ENCODE measurements at regions not wholly inside any gene's neighbourhood (a gene's known extent, or its start where the extent isn't known, plus 50 kb on each side); places are given as distances from the start of the nearest gene placed in this dataset.

DNA sequence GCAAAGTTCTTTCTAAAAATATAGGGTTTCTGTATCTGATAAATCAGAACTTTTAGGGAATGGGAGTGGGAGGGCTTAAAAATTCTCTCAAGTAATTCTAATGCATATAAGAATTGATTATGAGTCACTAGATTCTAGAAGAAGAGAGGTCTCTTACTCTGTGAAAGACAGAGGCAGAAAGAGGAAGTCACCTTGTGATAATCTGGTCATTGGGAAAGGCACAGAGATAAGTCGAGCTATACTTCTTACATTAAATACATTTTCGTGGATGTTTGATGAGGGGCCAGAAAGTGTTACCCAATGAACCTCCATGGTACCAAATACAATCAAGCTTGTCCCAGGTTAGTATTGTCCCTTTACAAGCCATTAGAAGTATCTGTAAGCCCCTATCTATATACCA lies 134.4 kb downstream of the MAD2L1 start:
- TF ChIP-seq, protein P1, sequence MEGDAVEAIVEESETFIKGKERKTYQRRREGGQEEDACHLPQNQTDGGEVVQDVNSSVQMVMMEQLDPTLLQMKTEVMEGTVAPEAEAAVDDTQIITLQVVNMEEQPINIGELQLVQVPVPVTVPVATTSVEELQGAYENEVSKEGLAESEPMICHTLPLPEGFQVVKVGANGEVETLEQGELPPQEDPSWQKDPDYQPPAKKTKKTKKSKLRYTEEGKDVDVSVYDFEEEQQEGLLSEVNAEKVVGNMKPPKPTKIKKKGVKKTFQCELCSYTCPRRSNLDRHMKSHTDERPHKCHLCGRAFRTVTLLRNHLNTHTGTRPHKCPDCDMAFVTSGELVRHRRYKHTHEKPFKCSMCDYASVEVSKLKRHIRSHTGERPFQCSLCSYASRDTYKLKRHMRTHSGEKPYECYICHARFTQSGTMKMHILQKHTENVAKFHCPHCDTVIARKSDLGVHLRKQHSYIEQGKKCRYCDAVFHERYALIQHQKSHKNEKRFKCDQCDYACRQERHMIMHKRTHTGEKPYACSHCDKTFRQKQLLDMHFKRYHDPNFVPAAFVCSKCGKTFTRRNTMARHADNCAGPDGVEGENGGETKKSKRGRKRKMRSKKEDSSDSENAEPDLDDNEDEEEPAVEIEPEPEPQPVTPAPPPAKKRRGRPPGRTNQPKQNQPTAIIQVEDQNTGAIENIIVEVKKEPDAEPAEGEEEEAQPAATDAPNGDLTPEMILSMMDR (conservative IDR thresholded peaks at IDR 0.05; ENCODE audit: low read length): no peak
- TF ChIP-seq EZH2phosphoT487 (IDR thresholded peaks at IDR 0.05; ENCODE audit: borderline replicate concordance, low read depth, low read length): no peak
- H3K4me3 ChIP-seq (ENCODE audit: low read depth, low read length, poor library complexity, severe bottlenecking): no peak overlapping the region
- H3K79me2 ChIP-seq (ENCODE audit: insufficient read depth, low read depth, low read length): no peaks in the 10 kb centered on the region
- H3K36me3 ChIP-seq (ENCODE audit: insufficient read depth, low read length): no peaks in the 10 kb centered on the region
- ChIA-PET CTCF (ENCODE audit: unreplicated experiment) (no interaction called here), POLR2A (no interaction called here)
- H3K27ac ChIP-seq (ENCODE audit: low read depth, low read length, poor library complexity, severe bottlenecking): no peak overlapping the region
- no peaks in the 10 kb centered on the region for H3K4me1 ChIP-seq (ENCODE audit: insufficient read depth, low read length, poor library complexity, severe bottlenecking)
- intact Hi-C loops (cut with micrococcal nuclease; ENCODE audit: unreplicated experiment): no loop called here
- BruUV-seq (replicated peaks): no TSS peak
- H4K20me1 ChIP-seq (ENCODE audit: insufficient read depth, low read length): no peaks in the 10 kb centered on the region
- H2AFZ ChIP-seq (ENCODE audit: low read length): no peak overlapping the region
- H3K9me3 ChIP-seq (ENCODE audit: low read length): no peaks in the 10 kb centered on the region
- DNase-seq (ENCODE audit: low spot score): no peak
- no peaks in the 10 kb centered on the region for H3K9me2 ChIP-seq (ENCODE audit: insufficient read depth, low read length)
- no peak overlapping the region for H3K4me2 ChIP-seq (ENCODE audit: low read length)

DNA sequence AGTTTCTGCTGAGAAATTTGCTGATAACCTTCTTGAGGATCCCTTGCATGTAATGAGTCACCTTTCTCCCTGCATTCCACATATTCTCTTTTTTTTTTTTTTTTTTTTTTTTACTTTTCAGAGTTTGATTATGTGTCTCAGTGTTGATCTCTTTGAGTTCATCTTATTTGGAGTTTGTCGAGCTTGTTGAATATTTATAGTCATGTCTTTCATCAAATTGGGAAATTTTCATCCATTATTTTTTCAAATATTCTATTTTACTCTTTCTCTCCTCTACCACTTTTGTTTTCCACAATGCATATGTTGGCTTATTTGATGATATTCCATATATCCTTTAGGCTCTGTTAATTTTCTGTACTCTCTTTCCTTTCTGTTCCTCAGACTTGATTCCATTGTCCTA lies 136.1 kb downstream of the MAD2L1 start:
- Histone ChIP-seq H3K4me2 (ENCODE audit: low read length) (no peak overlapping the region), H3K9me3 (ENCODE audit: low read length) (no peaks in the 10 kb centered on the region), H3K27ac (ENCODE audit: low read depth, low read length, poor library complexity, severe bottlenecking) (no peak overlapping the region), H3K9me2 (ENCODE audit: insufficient read depth, low read length) (no peaks in the 10 kb centered on the region), H3K4me3 (ENCODE audit: low read depth, low read length, poor library complexity, severe bottlenecking) (no peak overlapping the region), H2AFZ (ENCODE audit: low read length) (no peak overlapping the region), H3K79me2 (ENCODE audit: insufficient read depth, low read depth, low read length) (no peaks in the 10 kb centered on the region), H3K36me3 (ENCODE audit: insufficient read depth, low read length) (no peaks in the 10 kb centered on the region), H4K20me1 (ENCODE audit: insufficient read depth, low read length) (no peaks in the 10 kb centered on the region), H3K4me1 (ENCODE audit: insufficient read depth, low read length, poor library complexity, severe bottlenecking) (no peaks in the 10 kb centered on the region)
- TF ChIP-seq, protein P1 (conservative IDR thresholded peaks at IDR 0.05; ENCODE audit: low read length): no peak
- no peak for TF ChIP-seq EZH2phosphoT487 (IDR thresholded peaks at IDR 0.05; ENCODE audit: borderline replicate concordance, low read depth, low read length)
- ChIA-PET CTCF (ENCODE audit: unreplicated experiment) (no interaction called here), POLR2A (interaction anchor here (0.6 kb wide), 1 partner anchor 149 kb away, joined by 3 read pairs; no protein-coding TSS in a partner anchor)
- intact Hi-C loops (cut with micrococcal nuclease; ENCODE audit: unreplicated experiment): no loop called here
- BruUV-seq (replicated peaks): no TSS peak
- DNase-seq (ENCODE audit: low spot score): no peak

DNA sequence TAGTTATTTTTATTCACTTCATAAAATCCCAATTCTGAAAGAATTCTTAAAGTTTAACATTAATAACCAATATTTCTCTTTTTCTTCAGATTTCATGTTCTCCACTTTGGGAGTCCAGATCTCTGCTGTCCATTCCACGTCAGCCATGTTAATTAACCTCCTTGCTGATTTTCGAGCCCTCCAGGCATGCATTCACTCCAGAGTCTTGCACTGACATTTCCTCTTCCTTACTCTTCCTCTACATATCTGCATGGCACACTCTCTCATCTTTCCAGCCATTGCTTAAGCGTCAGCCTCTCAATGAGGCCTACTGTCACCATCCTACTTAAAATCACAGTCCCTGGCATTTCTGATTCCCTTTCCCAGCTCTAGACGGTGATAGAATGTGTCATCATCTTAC lies 144.8 kb downstream of the MAD2L1 start:
- Histone ChIP-seq H3K4me1 (ENCODE audit: insufficient read depth, low read length, poor library complexity, severe bottlenecking) (no peaks in the 10 kb centered on the region), H3K36me3 (ENCODE audit: insufficient read depth, low read length) (no peaks in the 10 kb centered on the region), H3K9me2 (ENCODE audit: insufficient read depth, low read length) (no peaks in the 10 kb centered on the region), H3K79me2 (ENCODE audit: insufficient read depth, low read depth, low read length) (no peaks in the 10 kb centered on the region), H2AFZ (ENCODE audit: low read length) (no peak overlapping the region), H3K4me3 (ENCODE audit: low read depth, low read length, poor library complexity, severe bottlenecking) (no peak overlapping the region), H3K4me2 (ENCODE audit: low read length) (no peak overlapping the region), H4K20me1 (ENCODE audit: insufficient read depth, low read length) (no peaks in the 10 kb centered on the region), H3K27ac (ENCODE audit: low read depth, low read length, poor library complexity, severe bottlenecking) (no peak overlapping the region), H3K9me3 (ENCODE audit: low read length) (no peaks in the 10 kb centered on the region)
- BruUV-seq (replicated peaks): no TSS peak
- ChIA-PET POLR2A (no interaction called here), CTCF (ENCODE audit: unreplicated experiment) (no interaction called here)
- no peak for DNase-seq (ENCODE audit: low spot score)
- intact Hi-C loops (cut with micrococcal nuclease; ENCODE audit: unreplicated experiment): no loop called here
- TF ChIP-seq, protein P1 (conservative IDR thresholded peaks at IDR 0.05; ENCODE audit: low read length): no peak

All from OCI-LY7 (cell line).